Neural crest cell (in vitro differentiated cells): ENCODE measurements at regions not wholly inside any gene's neighbourhood (a gene's known extent, or its start where the extent isn't known, plus 50 kb on each side); places are given as distances from the start of the nearest gene placed in this dataset.

ENCODE experiments used
- DNase-seq: peaks from one replicate; pipeline ENCODE4 v3.0.0; 2021; ENCODE audit warnings: low read depth, mixed read lengths, low spot score
- H3K27ac Mint-ChIP-seq: one replicate; pipeline ENCODE4 v1.8.0; 2021; ENCODE audit warnings: mild to moderate bottlenecking, mixed read lengths; ENCODE audit not compliant: unreplicated experiment
- H3K27me3 Mint-ChIP-seq: 2 replicates; pipeline ENCODE4 v1.8.0; 2021; ENCODE audit warnings: low read depth, mild to moderate bottlenecking, mixed read lengths
- H3K36me3 Mint-ChIP-seq: 2 replicates; pipeline ENCODE4 v1.8.0; 2021; ENCODE audit warnings: low read depth, mild to moderate bottlenecking, mixed read lengths
- H3K4me1 Mint-ChIP-seq: 2 replicates; pipeline ENCODE4 v1.8.0; 2021; ENCODE audit warnings: mixed read lengths
- H3K4me3 Mint-ChIP-seq: one replicate; pipeline ENCODE4 v1.8.0; 2021; ENCODE audit warnings: mild to moderate bottlenecking, mixed read lengths
- H3K9me3 Mint-ChIP-seq: 2 replicates; pipeline ENCODE4 v1.8.0; 2021; ENCODE audit warnings: mixed read lengths
- CTCF ChIP-seq: fragments of 200-600 bp; sonication (generic); conservative IDR thresholded peaks from 2 replicates; pipeline ENCODE4 v1.5.0; 2021; ENCODE audit warnings: antibody characterized with exemption, mild to moderate bottlenecking

- no peak for TF ChIP-seq CTCF
- Mint-ChIP-seq H3K4me1 (no peaks in the 10 kb centered on the region), H3K9me3 (no peaks in the 10 kb centered on the region), H3K27me3 (no peaks in the 10 kb centered on the region), H3K27ac (no peak overlapping the region), H3K4me3 (no peak overlapping the region), H3K36me3 (no peaks in the 10 kb centered on the region)
- DNase-seq = no peak
Measured at GRCh38 chr13:84044805-84045204, 162.5 kb upstream of the SLITRK1 start.

- Mint-ChIP-seq H3K4me1 (peaks cover 4% of the 10 kb centered on the region), H3K27me3 (no peaks in the 10 kb centered on the region), H3K9me3 (no peaks in the 10 kb centered on the region), H3K27ac (no peak overlapping the region), H3K36me3 (no peaks in the 10 kb centered on the region), H3K4me3 (no peak overlapping the region)
- no peak for TF ChIP-seq CTCF
- no peak for DNase-seq
Measured at GRCh38 chr13:84038001-84038400, 155.7 kb upstream of the SLITRK1 start.

- no peak overlapping the region for H3K4me3 Mint-ChIP-seq
- no peaks in the 10 kb centered on the region for H3K9me3 Mint-ChIP-seq
- no peaks in the 10 kb centered on the region for H3K4me1 Mint-ChIP-seq
- DNase-seq = no peak
- no peak overlapping the region for H3K27ac Mint-ChIP-seq
- H3K27me3 Mint-ChIP-seq = no peaks in the 10 kb centered on the region
- H3K36me3 Mint-ChIP-seq = no peaks in the 10 kb centered on the region
- no peak for TF ChIP-seq CTCF
Measured at GRCh38 chr13:84032116-84032515, 149.8 kb upstream of the SLITRK1 start.

GRCh38 chr13:84031120-84031519 is 148.8 kb upstream of the SLITRK1 start:
- no peak for DNase-seq
- Mint-ChIP-seq H3K9me3 (no peaks in the 10 kb centered on the region), H3K4me3 (no peak overlapping the region), H3K36me3 (no peaks in the 10 kb centered on the region), H3K27me3 (no peaks in the 10 kb centered on the region), H3K4me1 (no peaks in the 10 kb centered on the region), H3K27ac (no peak overlapping the region)
- no peak for TF ChIP-seq CTCF

- H3K4me3 Mint-ChIP-seq = no peak overlapping the region
- no peaks in the 10 kb centered on the region for H3K27me3 Mint-ChIP-seq
- H3K36me3 Mint-ChIP-seq = no peaks in the 10 kb centered on the region
- no peaks in the 10 kb centered on the region for H3K9me3 Mint-ChIP-seq
- DNase-seq = no peak
- no peak for TF ChIP-seq CTCF
- H3K4me1 Mint-ChIP-seq = peaks cover 10% of the 10 kb centered on the region
- H3K27ac Mint-ChIP-seq = no peak overlapping the region
Measured at GRCh38 chr13:84029396-84029795, 147.1 kb upstream of the SLITRK1 start.

- Mint-ChIP-seq H3K27me3 (no peaks in the 10 kb centered on the region), H3K4me1 (peaks cover 13% of the 10 kb centered on the region), H3K27ac (no peak overlapping the region), H3K4me3 (no peak overlapping the region), H3K36me3 (no peaks in the 10 kb centered on the region), H3K9me3 (no peaks in the 10 kb centered on the region)
- no peak for DNase-seq
- no peak for TF ChIP-seq CTCF
Measured at GRCh38 chr13:84025824-84026223, 143.6 kb upstream of the SLITRK1 start.
